Hematopoietic multipotent progenitor cell treated with erythropoietin and hydrocortisone succinate and interleukin-3 and kit ligand, for 17 days (in vitro differentiated cells): ENCODE measurements at regions not wholly inside any gene's neighbourhood (a gene's known extent, or its start where the extent isn't known, plus 50 kb on each side); places are given as distances from the start of the nearest gene placed in this dataset.
"Not testable (repeated sequence)": the region's sequence is repeated elsewhere in the genome, so short reads cannot be mapped to it uniquely, and the experiment has no call there.

Experiments
- DNase-seq: peaks from one replicate; pipeline ENCODE4 v3.0.0-alpha.2; 2015; ENCODE audit warnings: low spot score

DNA sequence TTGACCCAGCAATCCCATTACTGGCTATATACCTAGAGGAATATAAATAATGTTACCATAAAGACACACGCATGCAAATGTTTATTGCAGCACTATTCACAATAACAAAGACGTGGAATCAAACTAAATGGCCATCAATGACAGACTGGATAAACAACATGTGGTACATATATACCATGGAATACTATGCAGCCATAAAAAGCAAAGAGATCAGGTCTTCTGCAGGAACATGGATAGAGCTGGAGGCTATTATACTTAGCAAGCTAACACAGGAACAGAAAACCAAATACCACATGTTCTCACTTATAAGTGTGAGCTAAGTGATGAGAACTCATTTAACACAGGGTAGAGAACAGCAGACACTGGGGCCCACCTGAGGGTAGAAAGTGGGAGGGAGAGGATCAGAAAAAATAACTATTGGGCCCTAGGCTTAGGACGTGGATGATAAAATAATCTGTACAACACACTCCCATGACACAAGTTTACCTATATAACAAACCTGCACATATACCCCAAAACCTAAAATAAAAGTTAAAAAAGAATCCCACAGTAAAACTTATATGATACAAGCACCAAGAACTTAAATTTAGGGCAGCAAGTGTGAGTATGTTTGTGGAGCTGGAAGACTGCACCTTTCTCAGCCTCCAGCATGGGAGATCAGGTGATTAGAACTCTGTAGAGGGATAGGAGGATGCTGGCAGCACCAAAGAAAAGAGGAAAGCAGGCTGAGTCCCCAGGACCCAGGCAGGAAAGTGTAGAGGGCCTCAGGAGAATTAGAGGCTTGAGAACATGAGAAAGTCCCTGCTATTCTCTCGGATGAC is 320.8 kb upstream of the USP24 start:
- no peak for DNase-seq

DNA sequence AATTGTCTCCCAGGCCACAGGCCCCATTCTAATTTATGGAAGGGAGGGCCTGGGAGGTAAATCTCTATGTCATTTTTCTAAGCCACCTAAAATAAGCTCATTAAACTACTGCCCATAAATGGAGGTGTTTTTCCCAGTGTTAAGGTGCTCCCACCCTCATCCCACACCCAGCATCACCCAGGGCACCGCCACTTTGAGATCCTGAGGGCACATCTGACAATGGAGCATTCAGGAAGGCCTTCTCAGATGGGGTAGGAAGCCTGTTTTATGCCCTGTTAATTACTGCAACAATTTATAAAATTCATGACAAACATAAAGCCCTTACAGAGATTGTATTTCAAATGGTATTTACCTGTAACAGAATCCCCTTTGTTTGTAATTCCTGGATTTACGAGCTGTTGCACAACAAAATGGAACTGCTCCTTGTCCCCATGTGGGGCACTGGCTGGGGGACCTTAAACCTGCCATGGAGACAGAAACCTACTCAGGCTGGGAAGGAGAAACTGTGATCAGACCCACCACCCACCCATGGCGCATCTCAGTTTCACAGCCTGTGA is 319.5 kb upstream of the USP24 start:
- DNase-seq = no peak

DNA sequence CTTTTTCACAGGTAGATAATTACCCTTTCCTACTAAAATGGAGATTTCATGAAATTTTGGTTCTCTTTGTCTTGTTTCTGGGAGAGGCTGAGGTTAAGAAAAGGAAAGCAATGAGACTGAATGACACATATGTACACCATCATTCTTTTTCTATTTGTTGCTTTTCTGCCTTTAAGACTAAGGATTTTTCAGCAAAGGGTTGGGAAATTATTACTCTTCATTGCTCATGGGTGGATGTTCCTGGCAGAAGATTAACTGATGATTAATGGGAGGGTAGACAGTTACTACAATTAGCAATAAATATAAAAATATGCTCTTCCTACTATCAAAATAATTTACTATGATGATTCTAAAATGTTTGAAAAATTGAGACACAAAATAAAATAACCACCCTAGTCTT is 316.5 kb upstream of the USP24 start:
- no peak for DNase-seq

DNA sequence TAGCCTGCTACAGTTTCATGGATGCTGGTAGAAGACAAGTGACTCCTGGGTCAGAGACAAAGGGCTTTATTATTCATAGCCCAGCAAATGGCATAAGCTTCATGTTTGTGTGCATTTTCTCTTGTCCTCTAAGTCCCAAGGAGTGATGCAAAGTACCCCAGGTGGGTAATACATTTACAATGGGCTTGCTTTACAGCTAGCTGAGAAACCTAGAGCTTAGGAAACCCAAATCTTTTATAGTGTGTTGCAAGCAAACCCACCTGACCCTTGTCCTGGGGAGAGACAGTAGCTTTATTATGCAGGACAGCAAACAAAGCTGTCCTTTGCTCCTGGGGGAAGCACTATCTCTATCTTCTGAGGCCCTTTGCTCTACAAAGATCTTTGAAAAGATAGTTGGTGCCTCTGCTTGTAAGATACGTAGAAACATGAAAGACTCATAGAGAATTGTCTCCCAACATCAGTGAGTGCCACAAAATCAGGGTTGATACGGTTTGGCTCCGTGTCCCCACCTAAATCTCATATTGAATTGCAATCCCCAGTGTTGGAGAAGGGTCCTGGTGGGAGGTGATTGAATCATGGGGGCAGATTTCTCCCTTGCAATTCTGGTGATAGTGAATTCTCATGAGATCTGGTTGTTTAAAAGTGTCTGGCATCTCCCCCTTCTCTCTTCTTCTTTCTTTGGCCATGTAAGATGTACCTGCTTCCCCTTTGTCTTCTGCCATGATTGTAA is 315.8 kb upstream of the USP24 start:
- no peak for DNase-seq

DNA sequence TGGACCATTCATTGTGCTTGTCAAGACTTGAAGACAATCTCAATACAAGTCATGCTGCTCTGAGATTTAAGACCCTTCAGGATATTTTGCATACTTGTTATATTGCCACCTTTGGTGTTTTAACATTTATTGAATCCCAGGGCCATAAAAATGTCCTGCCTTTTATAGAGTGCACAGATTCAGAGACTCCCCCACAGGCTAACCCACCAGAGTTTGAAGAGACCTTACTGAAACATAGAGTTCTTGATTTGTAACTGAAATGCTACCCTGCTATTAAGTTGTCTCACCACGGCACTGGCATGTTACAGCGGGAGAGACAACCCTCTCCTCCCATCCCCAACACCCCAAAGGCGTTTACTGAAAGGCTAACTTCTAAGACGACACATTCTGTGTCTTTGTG is 313.9 kb upstream of the USP24 start:
- DNase-seq = no peak

DNA sequence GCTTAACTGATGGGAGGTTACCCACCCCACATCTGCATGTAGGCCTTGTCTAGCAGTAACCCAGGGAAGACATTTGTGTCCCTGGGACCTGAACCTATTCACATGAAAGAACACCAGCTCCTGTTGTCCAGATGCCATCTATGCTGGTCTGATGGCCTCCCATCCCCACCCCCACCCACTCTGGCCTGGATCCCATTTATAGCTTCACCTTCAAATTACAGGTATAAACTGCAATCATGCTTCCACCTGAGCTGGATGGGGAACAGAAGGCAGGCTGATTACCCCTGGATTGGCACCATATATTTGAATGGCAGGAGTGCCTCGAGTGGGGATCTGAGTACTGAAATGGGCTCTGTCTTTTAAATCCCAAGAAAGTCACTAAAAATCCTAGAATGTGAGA is 312.7 kb upstream of the USP24 start:
- DNase-seq = no peak

DNA sequence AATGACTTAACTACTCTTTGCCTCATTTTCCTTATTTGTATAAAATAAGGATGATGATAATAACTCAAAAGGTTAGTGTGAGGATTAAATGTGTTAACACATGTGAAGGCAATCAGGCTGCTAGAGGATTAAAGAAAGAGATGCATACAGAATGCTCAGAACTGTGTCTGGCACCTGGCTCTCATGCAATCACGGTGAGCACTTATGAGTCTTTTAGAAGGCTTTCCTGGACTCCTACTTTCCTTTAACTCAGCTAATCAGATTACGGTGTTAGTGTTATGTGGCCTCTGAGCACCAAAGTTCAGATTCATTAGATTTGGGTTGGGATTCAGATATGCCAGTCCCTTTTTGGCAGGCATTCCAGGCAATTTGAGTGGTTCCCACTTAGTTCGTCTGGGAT is 311.6 kb upstream of the USP24 start:
- DNase-seq = no peak

DNA sequence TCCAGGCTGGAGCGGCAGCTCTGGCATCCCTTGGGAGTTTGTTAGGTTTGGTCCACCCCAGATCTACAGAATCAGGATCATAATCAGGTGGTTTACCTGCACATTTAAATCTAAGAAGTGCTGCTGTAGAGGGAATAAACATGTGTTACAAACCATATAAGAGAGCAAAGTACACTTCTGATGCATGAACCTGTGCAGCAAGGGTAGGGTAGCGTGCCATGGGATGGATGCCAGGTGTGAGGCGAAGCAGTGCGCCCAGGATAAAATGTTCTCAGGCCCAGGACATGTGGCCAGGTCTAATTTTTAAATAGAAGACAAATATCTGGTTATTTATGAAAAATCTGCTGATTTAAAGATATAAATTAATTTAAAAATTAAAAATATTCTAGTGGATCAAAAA is 308.8 kb upstream of the USP24 start:
- DNase-seq = no peak

DNA sequence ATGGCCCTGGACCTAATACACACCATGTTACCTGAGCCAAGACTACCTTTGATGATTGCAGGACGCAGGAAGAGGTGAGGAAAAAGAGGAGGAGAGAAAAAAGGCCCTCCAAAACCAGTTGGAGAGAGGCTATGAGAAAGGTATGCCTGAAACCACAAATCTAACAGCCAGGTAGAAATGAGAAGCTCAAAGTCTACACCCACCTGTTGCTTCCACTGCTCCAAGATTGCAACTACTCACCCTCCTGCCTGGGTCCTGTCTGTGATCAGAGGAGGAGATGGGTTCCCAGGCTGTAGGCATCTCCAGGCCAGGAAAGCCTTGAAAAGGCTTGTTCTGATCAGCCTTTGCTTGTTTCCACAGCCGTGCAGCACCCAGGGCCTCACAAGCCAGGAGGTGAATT is 307.8 kb upstream of the USP24 start:
- DNase-seq = no peak

DNA sequence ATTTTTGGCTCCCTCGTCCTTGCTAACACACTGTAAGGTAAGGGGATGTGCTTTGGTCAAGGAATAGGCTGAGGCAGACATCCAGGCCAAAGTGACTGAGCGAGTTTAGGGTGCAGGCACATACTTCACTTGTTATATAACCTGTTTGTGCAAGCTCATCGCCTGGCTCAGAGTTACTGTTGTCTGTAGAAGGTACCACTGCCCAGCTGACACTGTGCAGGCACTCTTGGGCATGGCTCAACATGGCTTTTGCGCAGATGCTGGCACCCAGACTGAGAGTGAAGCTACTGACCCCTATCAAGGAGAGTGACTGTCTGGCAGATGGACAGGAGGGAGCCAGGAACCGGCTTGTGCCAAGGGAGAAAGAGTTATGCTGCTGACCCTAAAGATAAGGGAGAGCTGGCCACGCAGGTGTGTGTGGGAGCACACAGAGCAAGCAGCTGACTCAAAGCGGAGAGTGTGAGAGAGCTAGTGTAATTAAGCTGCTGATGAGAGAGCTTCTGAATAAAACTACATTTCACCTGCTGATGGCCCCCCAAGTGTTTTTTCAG is 307.3 kb upstream of the USP24 start:
- no peak for DNase-seq

DNA sequence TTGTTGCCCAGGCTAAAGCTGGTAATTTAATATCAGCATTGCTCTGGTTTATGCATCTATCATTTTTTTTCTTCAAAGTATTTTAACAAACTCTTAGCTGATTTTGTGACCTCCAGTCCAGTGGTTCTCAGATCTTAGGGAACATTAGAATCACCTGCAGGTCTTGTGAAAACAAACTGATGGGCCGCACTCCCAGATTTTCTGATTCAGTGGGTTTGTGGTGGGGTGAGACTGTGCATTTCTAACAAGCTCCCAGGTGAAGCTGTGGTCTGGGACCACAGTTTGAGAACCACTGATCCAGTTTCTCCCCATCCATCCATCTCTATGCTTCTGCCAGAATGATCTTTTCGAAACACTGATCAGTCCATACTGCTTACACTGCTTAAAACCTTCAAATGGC is 305.7 kb upstream of the USP24 start:
- DNase-seq = no peak

DNA sequence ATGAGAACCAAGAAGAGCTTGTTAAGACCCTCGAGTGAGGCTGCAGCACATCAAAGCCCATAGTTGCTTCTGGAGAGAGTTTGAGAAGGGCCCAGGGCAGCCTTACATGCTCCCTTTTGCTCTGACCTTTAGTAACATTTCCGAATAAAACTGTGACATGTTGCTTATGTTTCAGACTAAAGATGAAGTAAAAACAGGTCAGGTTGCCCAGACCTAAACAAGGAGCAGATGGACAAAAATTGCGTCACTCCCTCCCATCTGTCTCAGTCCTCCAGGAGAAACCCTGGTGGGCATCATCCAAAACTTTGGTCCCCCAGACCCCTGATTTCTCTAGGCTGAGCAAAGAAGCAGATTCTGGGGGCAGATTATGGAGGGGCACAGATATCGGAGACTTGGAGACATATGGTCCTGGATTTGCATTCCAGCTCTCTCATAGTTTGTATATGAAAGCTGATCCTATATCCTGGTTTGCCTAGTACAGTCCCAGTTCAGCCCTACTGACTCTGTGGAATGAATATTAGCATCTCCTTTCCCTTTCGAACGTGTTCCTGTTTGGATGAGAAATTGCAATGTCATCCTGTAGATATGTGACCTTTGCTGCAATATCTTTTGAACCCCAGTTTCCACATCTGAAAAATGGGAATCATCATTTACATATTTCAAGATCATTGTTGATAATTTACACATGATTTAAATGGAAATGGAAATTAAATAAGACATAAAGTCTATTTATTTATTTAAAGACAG is 304.9 kb upstream of the USP24 start:
- DNase-seq = no peak

DNA sequence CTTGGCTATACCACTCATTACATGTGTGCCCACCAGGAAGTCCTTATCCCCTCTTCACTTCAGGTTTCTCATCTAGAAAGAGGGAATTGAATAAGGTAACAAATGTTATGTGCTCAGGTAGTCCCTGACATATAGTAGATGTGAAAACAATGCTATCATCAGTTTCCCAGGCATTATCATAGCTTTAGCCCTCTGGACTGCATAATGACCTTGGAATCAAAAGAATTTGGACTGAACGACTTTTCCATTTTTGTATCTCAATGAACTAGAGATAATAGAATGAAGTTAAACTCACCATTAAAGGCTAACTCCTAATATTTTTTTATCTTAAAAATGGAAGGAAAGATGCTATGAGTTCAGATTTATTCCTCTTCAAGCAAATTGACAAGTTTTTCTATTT is 304.1 kb upstream of the USP24 start:
- DNase-seq = no peak

DNA sequence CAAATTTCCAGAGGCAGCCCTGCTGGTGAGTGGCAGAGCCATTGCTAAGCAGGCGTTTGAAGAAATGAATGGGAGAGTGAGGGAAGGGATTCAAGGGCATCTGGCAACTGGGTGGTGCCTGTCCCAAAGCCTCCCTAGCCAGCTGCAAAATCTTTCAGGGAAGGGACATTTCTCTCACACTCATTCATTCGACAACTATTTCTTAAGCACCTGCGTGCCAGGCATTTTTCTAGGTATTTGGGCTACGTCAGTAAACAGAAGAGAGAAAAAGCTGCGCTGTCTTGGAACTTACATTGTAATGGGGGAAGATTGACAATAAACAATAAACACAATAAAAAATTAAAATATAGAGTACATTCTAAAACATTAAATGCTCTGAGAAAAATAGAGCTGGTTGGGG is 301.9 kb upstream of the USP24 start:
- DNase-seq = no peak

DNA sequence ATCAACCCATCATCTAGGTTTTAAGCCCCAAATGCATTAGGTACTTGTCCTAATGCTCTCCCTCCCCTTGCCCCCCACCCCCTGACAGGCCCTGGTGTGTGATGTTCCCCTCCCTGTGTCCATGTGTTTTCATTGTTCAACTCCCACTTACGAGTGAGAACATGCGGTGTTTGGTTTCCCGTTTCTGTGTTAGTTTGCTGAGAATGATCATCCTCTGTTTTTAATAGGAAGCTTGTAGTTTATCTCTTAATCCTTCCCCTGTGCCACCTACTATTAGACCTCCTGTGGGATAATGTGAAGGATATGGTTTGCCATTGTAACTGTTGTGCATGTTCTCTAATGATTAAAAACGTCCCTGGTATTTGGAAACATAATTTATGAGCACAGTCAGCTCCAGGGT is 299.4 kb upstream of the USP24 start:
- not testable (repeated sequence) for DNase-seq

DNA sequence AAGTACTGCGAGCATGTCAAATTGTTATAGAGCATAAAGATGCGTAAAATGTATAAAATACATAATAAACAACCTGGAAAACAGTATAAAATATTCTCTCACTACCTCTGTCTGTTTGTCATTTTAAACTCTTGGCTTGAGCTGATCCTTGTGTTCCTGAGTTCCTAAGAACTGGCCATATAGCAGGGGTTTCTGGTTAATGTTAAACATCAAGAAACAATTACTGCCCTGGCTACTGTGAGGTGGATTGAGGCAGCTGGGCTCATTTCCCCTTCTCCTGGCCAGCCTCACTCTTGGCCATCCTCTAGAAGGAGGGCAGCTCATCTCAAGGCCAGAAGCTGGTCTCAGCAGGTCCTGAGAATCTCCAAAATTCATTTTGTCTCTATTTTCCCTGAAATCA is 297.3 kb upstream of the USP24 start:
- DNase-seq = no peak

DNA sequence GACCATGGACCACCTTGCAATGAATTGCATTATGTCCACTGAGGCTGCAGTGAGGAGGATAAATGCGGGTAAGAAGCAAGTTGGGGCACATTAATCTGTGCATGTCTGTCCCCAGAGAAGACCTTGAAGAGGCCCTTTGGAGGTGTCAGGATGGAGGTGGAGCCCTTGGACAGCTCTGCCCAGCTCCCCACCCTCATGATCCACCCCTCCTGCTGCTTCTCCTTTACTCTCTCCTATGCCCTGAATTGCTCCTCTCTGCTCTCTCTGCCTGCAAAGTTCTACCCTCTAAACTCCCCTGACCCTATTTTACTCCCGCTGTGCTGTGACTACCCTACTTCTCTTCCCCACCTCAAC is 292.4 kb upstream of the USP24 start:
- DNase-seq = no peak

DNA sequence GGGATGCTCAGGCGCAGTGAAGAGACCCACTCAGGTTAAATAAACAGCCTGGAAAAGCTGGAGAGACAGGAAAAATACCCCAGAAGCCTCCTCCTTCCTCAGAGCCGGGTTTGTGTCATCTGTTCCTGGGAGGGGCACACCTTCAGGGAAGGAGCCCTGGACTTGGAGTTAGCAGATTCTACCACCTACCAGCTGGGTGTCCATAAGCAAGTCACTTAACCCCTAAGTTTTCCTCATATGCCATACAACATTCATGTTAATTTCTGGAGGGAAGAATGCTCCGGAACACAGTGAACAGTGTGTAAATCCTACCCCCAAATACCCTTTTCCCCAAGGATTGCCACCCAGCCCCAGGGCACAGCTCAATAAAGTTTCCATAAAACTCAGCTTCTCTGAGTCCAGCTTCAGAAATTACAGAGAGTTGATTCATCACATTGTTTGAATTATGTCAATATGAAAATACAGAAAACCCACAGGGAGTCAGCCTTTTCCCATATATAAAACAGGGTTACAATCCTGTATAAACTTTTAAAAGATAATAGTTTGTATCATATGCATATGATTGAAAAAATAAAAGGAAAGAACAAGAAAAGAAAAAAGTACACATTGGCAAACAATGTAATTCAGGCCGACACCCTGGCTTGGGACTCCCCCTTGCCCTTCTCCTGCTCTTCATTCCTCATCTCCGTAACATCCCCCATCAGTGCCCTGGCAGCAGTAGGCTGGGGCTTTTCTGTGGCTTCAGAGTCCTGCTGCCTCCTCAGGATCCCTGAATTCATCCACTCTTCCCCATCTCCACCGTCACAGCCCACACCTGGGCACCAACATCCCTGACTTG is 291.8 kb upstream of the USP24 start:
- DNase-seq = no peak

DNA sequence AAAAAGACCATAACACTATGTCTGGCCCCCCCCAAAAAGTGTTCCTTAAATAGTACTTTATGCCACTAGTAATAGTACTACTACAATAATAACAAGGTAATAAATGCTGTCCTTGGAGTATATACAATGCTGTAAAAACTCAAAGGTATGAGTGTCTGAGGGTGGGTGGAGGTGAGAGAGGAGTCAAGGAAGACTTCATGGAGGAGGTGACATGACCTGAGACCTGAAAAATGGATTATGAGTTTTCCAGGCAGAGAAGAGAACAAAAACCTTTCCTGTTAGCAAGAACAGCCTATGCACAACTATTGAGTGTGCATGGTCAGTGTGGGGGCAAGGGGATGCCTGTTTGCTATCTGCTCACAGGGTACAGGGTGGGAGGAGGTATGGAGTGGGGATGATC is 290.2 kb upstream of the USP24 start:
- no peak for DNase-seq

DNA sequence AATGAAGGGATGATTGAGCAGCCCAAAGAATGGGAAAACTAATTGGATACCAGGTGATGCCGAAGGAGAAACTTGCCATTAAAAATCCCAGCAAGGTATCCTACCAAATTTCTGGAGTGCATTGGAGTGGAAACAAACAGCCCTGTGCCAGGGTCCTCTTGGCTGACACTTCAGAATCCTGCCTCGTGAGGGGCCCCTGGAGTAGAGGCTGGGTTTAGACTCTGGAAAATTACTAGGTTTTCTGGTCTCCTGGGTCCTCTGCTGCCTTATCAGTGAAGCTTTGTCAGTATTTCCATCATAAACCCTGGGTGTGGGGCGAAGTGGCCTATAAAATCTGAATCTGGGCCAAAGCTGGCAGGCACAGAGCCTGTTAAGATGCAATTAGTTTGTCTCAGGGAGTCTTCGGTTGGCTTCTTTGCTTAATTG is 289.2 kb upstream of the USP24 start:
- DNase-seq = no peak

DNA sequence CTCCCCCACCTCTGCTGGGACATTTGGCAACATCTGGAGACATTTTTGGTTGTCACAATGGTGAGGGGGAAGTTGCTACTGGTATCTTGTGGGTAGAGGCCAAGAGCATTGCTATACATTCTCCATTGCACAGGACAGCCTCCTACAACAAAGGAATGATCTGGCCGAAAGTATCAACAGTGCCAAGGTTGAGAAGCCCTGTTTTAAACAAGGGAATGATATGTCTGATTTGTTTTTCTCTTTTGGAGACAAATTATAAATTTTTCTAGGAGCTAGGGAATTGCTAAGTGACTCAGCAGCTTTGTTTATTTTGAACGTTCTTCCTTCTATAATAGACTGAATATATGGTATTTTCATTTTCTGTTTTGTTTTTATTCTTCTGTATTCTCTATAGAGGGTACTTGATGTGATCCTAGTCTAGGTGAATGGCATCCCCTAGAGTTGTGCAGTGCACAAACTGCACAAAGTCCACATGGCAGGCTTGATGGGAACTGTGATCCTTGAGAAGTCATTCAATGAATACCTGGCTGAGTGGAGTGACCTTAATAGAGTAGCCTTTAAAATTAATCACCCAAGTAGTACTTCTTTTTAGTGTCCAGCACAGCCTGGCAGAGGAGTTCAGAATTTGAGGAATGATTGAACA is 288.6 kb upstream of the USP24 start:
- DNase-seq = no peak
